ENCODE measurements at regions not wholly inside any gene's neighbourhood (a gene's known extent, or its start where the extent isn't known, plus 50 kb on each side); places are given as distances from the start of the nearest gene placed in this dataset.

DNA sequence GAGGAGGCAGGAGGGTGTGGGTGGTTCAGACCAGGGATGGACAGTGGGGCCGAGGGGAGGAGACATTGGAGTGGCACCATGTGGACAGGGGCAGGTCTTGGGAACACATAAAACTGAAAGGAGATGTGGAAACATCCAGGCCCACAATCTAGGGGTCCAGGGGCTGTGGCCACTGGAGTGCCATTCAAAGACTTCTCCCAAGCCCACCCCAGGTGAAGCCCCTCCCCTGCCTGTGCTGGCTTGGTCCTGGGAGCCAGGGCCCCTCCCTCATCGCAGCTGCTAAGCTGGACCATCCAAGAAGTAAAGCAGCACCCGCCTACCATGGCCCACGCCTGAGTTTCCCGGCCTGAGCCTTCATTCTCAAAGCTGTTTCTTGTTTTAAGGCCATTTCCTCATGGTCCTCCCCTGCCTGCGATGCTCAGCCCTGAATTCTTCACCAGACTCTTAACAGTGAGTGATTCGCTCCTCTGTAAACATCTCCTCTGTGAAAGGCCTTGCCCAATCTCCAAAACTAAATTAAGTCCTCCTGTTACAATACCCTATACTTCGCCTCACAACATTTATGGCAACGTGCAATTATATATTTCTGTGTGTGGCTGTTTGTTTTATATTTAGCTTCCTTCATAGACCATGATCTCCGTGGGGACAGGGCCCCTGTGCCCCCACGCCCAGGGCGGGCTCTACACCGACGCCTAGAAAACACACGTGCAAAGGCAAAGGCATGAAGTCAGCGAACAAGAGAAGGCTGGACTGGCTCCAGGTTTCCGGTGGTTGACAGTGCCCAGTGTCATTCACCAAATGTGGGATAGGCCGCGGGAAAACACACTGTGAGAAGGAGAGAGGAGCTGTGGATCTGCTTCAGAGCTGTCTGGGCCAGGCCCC is 267.8 kb downstream of the ERMARD start:
- intact Hi-C loops (cut with DNase I), result no loop called here
- WGBS, 2 donors, result 89 to 95% methylated on average over 19 of the region's 19 CpGs
- no peaks in the 10 kb centered on the region for H3K36me3 ChIP-seq (replicated peaks in 1 of 2; ENCODE audit: insufficient read depth in 1 of 2, low read depth in 2 of 2)
- H3K9me3 ChIP-seq, result no peaks in the 10 kb centered on the region
- ATAC-seq (no peak), DNase-seq (no peak)
- TF ChIP-seq POLR2A (IDR thresholded peaks at IDR 0.05), result no peak
- TF ChIP-seq, protein P1, sequence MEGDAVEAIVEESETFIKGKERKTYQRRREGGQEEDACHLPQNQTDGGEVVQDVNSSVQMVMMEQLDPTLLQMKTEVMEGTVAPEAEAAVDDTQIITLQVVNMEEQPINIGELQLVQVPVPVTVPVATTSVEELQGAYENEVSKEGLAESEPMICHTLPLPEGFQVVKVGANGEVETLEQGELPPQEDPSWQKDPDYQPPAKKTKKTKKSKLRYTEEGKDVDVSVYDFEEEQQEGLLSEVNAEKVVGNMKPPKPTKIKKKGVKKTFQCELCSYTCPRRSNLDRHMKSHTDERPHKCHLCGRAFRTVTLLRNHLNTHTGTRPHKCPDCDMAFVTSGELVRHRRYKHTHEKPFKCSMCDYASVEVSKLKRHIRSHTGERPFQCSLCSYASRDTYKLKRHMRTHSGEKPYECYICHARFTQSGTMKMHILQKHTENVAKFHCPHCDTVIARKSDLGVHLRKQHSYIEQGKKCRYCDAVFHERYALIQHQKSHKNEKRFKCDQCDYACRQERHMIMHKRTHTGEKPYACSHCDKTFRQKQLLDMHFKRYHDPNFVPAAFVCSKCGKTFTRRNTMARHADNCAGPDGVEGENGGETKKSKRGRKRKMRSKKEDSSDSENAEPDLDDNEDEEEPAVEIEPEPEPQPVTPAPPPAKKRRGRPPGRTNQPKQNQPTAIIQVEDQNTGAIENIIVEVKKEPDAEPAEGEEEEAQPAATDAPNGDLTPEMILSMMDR (IDR thresholded peaks at IDR 0.05), result no peak
- H3K4me3 ChIP-seq, result no peak overlapping the region
- no peak overlapping the region for H3K27ac ChIP-seq
- H3K27me3 ChIP-seq, result peaks cover 0 to 3% of the 10 kb centered on the region in 2 donors
- H3K4me1 ChIP-seq, result peaks cover 8% of the 10 kb centered on the region

DNA sequence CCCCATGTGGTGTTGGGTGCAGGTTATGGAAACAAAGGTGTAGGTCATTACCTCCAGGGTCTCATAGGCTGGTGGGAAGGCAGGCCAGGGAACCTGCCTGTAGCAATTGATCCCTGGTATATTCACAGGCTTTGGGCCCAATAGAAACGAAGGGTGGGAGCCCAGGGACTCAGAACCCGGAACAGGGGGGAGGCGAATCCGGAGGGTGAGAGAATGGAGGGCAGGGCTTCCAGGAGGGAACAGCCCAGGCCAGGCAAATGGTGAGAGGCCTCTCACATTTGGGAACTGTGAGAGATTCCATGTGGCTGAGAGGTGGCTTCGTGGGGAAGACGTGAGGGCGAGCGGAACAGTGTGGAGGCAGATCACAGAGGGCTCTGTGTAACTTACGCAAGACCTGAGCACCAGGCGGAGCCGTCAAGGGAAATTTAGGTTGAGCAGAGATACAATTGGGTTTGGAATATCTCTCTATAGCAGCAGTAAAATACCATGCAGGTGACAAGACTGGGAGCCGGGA is 267.1 kb downstream of the ERMARD start:
- H3K9me3 ChIP-seq, result no peaks in the 10 kb centered on the region
- no peak for ATAC-seq
- intact Hi-C loops (cut with DNase I), result no loop called here
- H3K4me1 ChIP-seq, result peaks cover 8% of the 10 kb centered on the region
- DNase-seq, result no peak
- TF ChIP-seq POLR2A (IDR thresholded peaks at IDR 0.05), result no peak
- TF ChIP-seq, protein P1 (IDR thresholded peaks at IDR 0.05), result no peak
- H3K27me3 ChIP-seq, result peaks cover 0 to 3% of the 10 kb centered on the region in 2 donors
- no peak overlapping the region for H3K4me3 ChIP-seq
- H3K36me3 ChIP-seq (replicated peaks in 1 of 2; ENCODE audit: insufficient read depth in 1 of 2, low read depth in 2 of 2), result no peaks in the 10 kb centered on the region
- H3K27ac ChIP-seq, result no peak overlapping the region
- WGBS, 2 donors, result 93 to 95% methylated on average over 12 of the region's 12 CpGs

DNA sequence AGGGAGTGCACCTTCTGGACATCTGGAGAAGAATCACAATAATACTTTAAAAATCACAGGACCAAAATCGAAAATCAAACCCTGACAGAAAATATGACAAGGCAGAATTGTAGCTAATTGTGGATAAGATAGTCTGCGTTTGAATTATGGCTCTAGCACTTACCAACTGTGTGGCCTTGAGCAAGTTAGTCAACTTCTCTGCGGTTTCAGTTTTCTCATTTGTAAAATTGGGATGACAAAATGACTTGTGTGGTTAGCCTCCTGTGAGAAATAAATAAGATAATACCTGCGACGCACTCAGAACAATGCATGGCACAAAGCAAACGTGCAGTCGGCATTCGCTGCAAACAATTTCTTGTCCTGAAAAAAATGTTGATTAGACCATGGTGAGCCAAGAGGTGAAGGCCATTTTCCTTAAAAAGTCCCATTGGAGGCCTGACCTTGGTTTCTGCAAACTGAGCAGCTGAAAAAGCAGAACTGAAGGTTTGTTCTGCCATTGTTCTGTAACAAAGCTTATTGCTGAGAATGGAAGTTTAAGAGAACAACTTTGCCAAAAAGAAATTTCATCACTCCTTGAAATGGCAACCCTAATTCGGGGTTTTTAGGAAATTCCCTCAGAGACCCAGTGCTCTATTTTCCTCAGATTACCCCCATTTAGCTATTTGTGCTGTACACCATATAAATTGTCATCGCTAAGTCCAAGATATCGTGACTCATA is 266.3 kb downstream of the ERMARD start:
- intact Hi-C loops (cut with DNase I), result no loop called here
- 44% methylated on average over 11 of the region's 11 CpGs for WGBS, 2 donors
- Histone ChIP-seq H3K27ac (no peak overlapping the region), H3K36me3 (replicated peaks in 1 of 2; ENCODE audit: insufficient read depth in 1 of 2, low read depth in 2 of 2) (no peaks in the 10 kb centered on the region), H3K4me1 (peaks cover 8% of the 10 kb centered on the region), H3K4me3 (no peak overlapping the region), H3K27me3 (no peaks in the 10 kb centered on the region), H3K9me3 (no peaks in the 10 kb centered on the region)
- TF ChIP-seq, protein P1 (IDR thresholded peaks at IDR 0.05), result no peak
- TF ChIP-seq POLR2A (IDR thresholded peaks at IDR 0.05), result no peak
- DNase-seq (no peak), ATAC-seq (no peak)

DNA sequence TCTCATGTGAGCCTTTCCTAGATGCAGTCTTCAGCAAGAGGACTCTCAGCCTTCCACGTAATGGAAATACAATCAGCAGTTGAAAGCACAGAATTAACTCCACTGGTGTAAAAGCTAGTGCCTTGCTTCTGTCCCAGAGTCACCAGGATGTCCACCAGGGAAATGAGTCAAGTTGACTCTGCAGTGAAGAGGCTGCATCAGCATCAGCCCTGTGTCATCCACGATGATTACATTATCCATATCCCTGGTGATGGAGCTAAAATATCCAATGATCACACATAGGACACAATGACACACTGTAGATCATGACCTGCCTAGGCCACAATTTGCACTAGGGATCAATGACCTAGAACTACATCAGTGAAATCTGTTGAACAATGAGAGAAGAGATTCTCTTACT is 262.4 kb downstream of the ERMARD start:
- Histone ChIP-seq H3K4me3 (no peak overlapping the region), H3K27me3 (no peaks in the 10 kb centered on the region), H3K36me3 (replicated peaks in 1 of 2; ENCODE audit: insufficient read depth in 1 of 2, low read depth in 2 of 2) (no peaks in the 10 kb centered on the region), H3K4me1 (peaks cover 8% of the 10 kb centered on the region), H3K9me3 (no peaks in the 10 kb centered on the region), H3K27ac (no peak overlapping the region)
- 87 to 92% methylated on average over 2 of the region's 2 CpGs for WGBS, 2 donors
- no peak for TF ChIP-seq POLR2A (IDR thresholded peaks at IDR 0.05)
- ATAC-seq (no peak), DNase-seq (no peak)
- intact Hi-C loops (cut with DNase I), result no loop called here

DNA sequence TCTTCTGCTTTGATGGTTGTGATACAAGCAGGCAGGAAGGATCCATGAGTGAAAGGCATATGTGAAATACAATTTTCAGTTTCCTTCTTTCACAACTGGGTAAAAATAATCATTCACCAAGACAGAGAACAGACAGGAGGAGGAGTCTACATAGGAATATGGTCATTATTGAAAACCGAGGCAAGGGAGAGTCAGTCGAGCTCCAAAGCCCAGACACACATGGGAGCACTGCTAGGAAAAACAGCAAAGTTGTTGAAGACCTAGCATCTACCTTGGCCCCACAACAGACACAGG is 260.6 kb downstream of the ERMARD start:
- no peak for TF ChIP-seq POLR2A (IDR thresholded peaks at IDR 0.05)
- TF ChIP-seq, protein P1 (IDR thresholded peaks at IDR 0.05), result no peak
- DNase-seq, result no peak
- Histone ChIP-seq H3K9me3 (no peaks in the 10 kb centered on the region), H3K27ac (peak overlapping the region in 1 of 4 donors; percentile 9), H3K36me3 (replicated peaks in 1 of 2; ENCODE audit: insufficient read depth in 1 of 2, low read depth in 2 of 2) (no peaks in the 10 kb centered on the region), H3K27me3 (no peaks in the 10 kb centered on the region), H3K4me1 (no peaks in the 10 kb centered on the region), H3K4me3 (no peak overlapping the region)
- 81 to 83% methylated on average over 2 of the region's 2 CpGs for WGBS, 2 donors
- intact Hi-C loops (cut with DNase I), result no loop called here
- no peak for ATAC-seq

Data from body of pancreas (tissue), 4 donors.